HCT116 (cell line): ENCODE measurements at regions not wholly inside any gene's neighbourhood (a gene's known extent, or its start where the extent isn't known, plus 50 kb on each side); places are given as distances from the start of the nearest gene placed in this dataset.

Experiments
- ATAC-seq: fragments of 200-7000 bp; cut with Tn5 transposase; 2 replicates; pipeline ENCODE4 v1.9.1; 2020; ENCODE audit warnings: mild to moderate bottlenecking, moderate library complexity
- BruUV-seq: library from RNA; stranded (reverse); fragments of 400-500 nt; replicated peaks from 2 replicates; lab custom pipeline; 2021; lab: Mats Ljungman, UMichigan
- CTCF ChIA-PET: fragments of 300-600 bp; sonication (Branson Sonifier 250); formaldehyde crosslinking; loops from one replicate; lab custom pipeline; 2021; ENCODE audit warnings: antibody characterized with exemption; lab: Charles Lee
- POLR2A ChIA-PET: fragments of 300-600, 350-600 bp; sonication (Branson Sonifier 250); formaldehyde crosslinking; loops from one replicate; lab custom pipeline; 2021; ENCODE audit warnings: antibody characterized with exemption; lab: Charles Lee
- RAD21 ChIA-PET, 2 experiments: fragments of 300-600 bp; sonication (Branson Sonifier 250); formaldehyde crosslinking; loops; one replicate each; lab custom pipeline; 2023; ENCODE audit warnings: low total read pairs in 2 of 2; ENCODE audit not compliant: uncharacterized antibody in 2 of 2, unreplicated experiment in 2 of 2, low non-redundant PET in 1 of 2; lab: Charles Lee
- DNase-seq: peaks from one replicate; pipeline ENCODE4 v3.0.0-alpha.2; 2010; ENCODE audit warnings: low read depth, low spot score
- H2AFZ ChIP-seq: fragments of 200-600 bp; shearing (Covaris generic), sonication (generic); 2 replicates; pipeline ENCODE4 v1.6.1; 2017; ENCODE audit warnings: low read depth, mixed run types, mixed read lengths, antibody characterized with exemption, low read length; ENCODE audit not compliant: poor library complexity, severe bottlenecking
- H3K27ac ChIP-seq: 2 replicates; pipeline ENCODE4 v1.5.1; 2012; ENCODE audit warnings: low read depth, low read length
- H3K27me3 ChIP-seq: fragments of 200-600 bp; sonication (generic); 2 replicates; pipeline ENCODE4 v1.6.1; 2016; ENCODE audit warnings: mixed run types, low read length, mixed read lengths; ENCODE audit not compliant: insufficient read depth
- H3K36me3 ChIP-seq, 2 experiments: fragments of 200-500 bp in 1 of 2; fragments of 200-600 bp in 1 of 2; sonication (Bioruptor generic) in 1 of 2; sonication (generic) in 1 of 2; 2 replicates each; pipeline versions ENCODE4 v1.5.1 to v1.6.1; 2014 to 2016; ENCODE audit warnings: low read length in 2 of 2, inconsistent platforms in 1 of 2, mixed read lengths in 1 of 2, mixed run types in 1 of 2; ENCODE audit not compliant: insufficient read depth in 2 of 2, control insufficient read depth in 1 of 2
- H3K4me1 ChIP-seq, 2 experiments: fragments of 200-600 bp in 1 of 2; sonication (generic) in 1 of 2; 2 replicates each; pipeline versions ENCODE4 v1.5.1 to v1.6.1; 2012 to 2017; ENCODE audit warnings: low read length in 2 of 2, inconsistent platforms in 1 of 2, mild to moderate bottlenecking in 1 of 2, mixed read lengths in 1 of 2, mixed run types in 1 of 2, moderate library complexity in 1 of 2; ENCODE audit not compliant: insufficient read depth in 2 of 2, control insufficient read depth in 1 of 2
- H3K4me2 ChIP-seq: fragments of 200-600 bp; sonication (generic); 2 replicates; pipeline ENCODE4 v1.6.1; 2017; ENCODE audit warnings: mixed run types, low read length, mixed read lengths
- H3K4me3 ChIP-seq, 2 experiments: fragments of 200-600 bp in 1 of 2; sonication (generic) in 1 of 2; replicated peaks in 1 of 2; 2 replicates each; pipeline ENCODE4 v1.5.1; 2011 to 2016; ENCODE audit warnings: low read length in 2 of 2, control low read depth in 1 of 2, low read depth in 1 of 2, mild to moderate bottlenecking in 1 of 2, mixed read lengths in 1 of 2, mixed run types in 1 of 2
- H3K79me2 ChIP-seq: fragments of 200-600 bp; sonication (generic); 2 replicates; pipeline ENCODE4 v1.6.1; 2017; ENCODE audit warnings: mild to moderate bottlenecking, mixed run types, low read length, moderate library complexity, mixed read lengths; ENCODE audit not compliant: insufficient read depth
- H3K9ac ChIP-seq: fragments of 200-600 bp; sonication (generic); 2 replicates; pipeline ENCODE4 v1.6.1; 2016; ENCODE audit warnings: low read length, mixed read lengths
- H3K9me2 ChIP-seq: fragments of 200-600 bp; sonication (generic), shearing (Covaris generic); 2 replicates; pipeline ENCODE4 v1.6.1; 2017; ENCODE audit warnings: mixed run types, mild to moderate bottlenecking, moderate library complexity; ENCODE audit not compliant: insufficient read depth
- H3K9me3 ChIP-seq, 2 experiments: fragments of 200-500 bp in 1 of 2; fragments of 200-600 bp in 1 of 2; sonication (Bioruptor generic) in 1 of 2; sonication (generic) in 1 of 2; 2 replicates each; pipeline ENCODE4 v1.6.1; 2014 to 2017; ENCODE audit warnings: low read length in 2 of 2, mixed read lengths in 2 of 2, inconsistent platforms in 1 of 2, low read depth in 1 of 2, mild to moderate bottlenecking in 1 of 2, mixed run types in 1 of 2, moderate library complexity in 1 of 2; ENCODE audit not compliant: control insufficient read depth in 1 of 2, insufficient read depth in 1 of 2
- H4K20me1 ChIP-seq: fragments of 200-600 bp; sonication (generic), shearing (Covaris generic); 2 replicates; pipeline ENCODE4 v1.6.1; 2017; ENCODE audit warnings: mixed run types, mild to moderate bottlenecking, moderate library complexity; ENCODE audit not compliant: insufficient read depth
- CBX3 ChIP-seq: IDR thresholded peaks from 2 replicates; pipeline ENCODE4 v1.6.1; 2012; ENCODE audit warnings: low read depth
- CEBPB ChIP-seq: IDR thresholded peaks from 2 replicates; pipeline ENCODE4 v1.6.1; 2012; ENCODE audit warnings: low read depth
- EGR1 ChIP-seq: IDR thresholded peaks from 2 replicates; pipeline ENCODE4 v1.6.1; 2012; ENCODE audit warnings: low read depth
- ELF1 ChIP-seq: IDR thresholded peaks from 2 replicates; pipeline ENCODE4 v1.6.1; 2012; ENCODE audit warnings: low read depth, borderline replicate concordance
- EZH2 ChIP-seq: fragments of 200-600 bp; sonication (generic); IDR thresholded peaks from 2 replicates; pipeline ENCODE4 v1.6.1; 2017; ENCODE audit warnings: antibody characterized with exemption, mixed run types
- EZH2phosphoT487 ChIP-seq: fragments of 200-600 bp; IDR thresholded peaks from 2 replicates; pipeline ENCODE4 v1.6.1; 2018; ENCODE audit warnings: antibody characterized with exemption, borderline replicate concordance
- FOSL1 ChIP-seq: IDR thresholded peaks from 2 replicates; pipeline ENCODE4 v1.6.1; 2012; ENCODE audit warnings: low read depth
- POLR2A ChIP-seq: IDR thresholded peaks from 2 replicates; pipeline ENCODE4 v1.7.0; 2011; ENCODE audit warnings: borderline replicate concordance; ENCODE audit not compliant: insufficient read depth, insufficient read length; ENCODE audit errors: extremely low read depth
- RAD21 ChIP-seq: IDR thresholded peaks from 2 replicates; pipeline ENCODE4 v1.6.1; 2012; ENCODE audit warnings: low read depth, mild to moderate bottlenecking
- SIN3A ChIP-seq: IDR thresholded peaks from 2 replicates; pipeline ENCODE4 v1.6.1; 2012; ENCODE audit warnings: low read depth
- SP1 ChIP-seq: IDR thresholded peaks from 2 replicates; pipeline ENCODE4 v1.6.1; 2012; ENCODE audit warnings: low read depth
- SRF ChIP-seq: IDR thresholded peaks from 2 replicates; pipeline ENCODE4 v1.6.1; 2012; ENCODE audit warnings: low read depth
- ZFX ChIP-seq: fragments of 450-650 bp; IDR thresholded peaks from 2 replicates; pipeline ENCODE4 v1.6.1; 2017
- ZNF274 ChIP-seq: fragments of 200-500 bp; sonication (Bioruptor generic); IDR thresholded peaks from 2 replicates; pipeline ENCODE4 v1.6.1; 2014; ENCODE audit warnings: mild to moderate bottlenecking, low read depth, low read length, inconsistent platforms
- intact Hi-C: fragments of 100-400 bp; cut with micrococcal nuclease; formaldehyde crosslinking; loops from 2 replicates; pipeline ENCODE4 v1.10.0; 2022
- TF ChIP-seq, protein P1 (sequence below): IDR thresholded peaks from 2 replicates; pipeline ENCODE4 v1.6.1; 2012
- TF ChIP-seq, protein P2 (sequence below): IDR thresholded peaks from 2 replicates; pipeline ENCODE4 v1.6.1; 2011; ENCODE audit warnings: mild to moderate bottlenecking, low read length, moderate library complexity; ENCODE audit not compliant: insufficient replicate concordance; ENCODE audit errors: extremely low read depth
- TF ChIP-seq, protein P3 (sequence below): IDR thresholded peaks from 2 replicates; pipeline ENCODE4 v1.6.1; 2012; ENCODE audit warnings: low read depth
- TF ChIP-seq, protein P4 (sequence below): IDR thresholded peaks from 2 replicates; pipeline ENCODE4 v1.6.1; 2012

DNA sequence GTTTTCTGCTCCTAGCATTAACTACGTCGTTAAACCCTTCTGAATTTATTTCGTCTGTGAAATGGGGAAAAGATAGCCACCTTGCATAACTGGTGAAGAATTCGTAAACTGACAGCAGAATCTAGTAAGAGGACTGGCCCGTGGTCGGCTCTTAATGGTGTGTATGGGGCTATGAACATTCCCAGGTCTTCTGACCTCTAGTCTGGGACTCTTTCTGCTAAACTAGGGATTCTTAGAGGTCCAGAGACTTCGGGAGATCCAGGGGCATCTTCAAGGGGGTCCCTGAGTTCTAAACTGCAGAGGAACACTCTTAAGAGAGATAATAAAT, 231.1 kb upstream of the SERP2 start:
- H3K27me3 ChIP-seq, result no peaks in the 10 kb centered on the region
- H3K4me2 ChIP-seq, result peak overlapping the region; percentile 84
- ChIA-PET RAD21 (interaction anchor here in 1 of 2 experiments (0.5 kb wide), 1 partner anchor 293 kb away, joined by 11 read pairs; no protein-coding TSS in a partner anchor), CTCF (no interaction called here), POLR2A (interaction anchor here (1.0 kb wide), 1 partner anchor 293 kb away, joined by 6 read pairs; no protein-coding TSS in a partner anchor)
- no peaks in the 10 kb centered on the region for H3K36me3 ChIP-seq
- ATAC-seq, result 0 out of 2 replicates have a peak, but pooled peaks have one; percentile 1
- H4K20me1 ChIP-seq, result no peaks in the 10 kb centered on the region
- H3K9me3 ChIP-seq, result no peaks in the 10 kb centered on the region
- TF ChIP-seq ZNF274 (no peak), ZFX (no peak), RAD21 (no peak), FOSL1 (no peak), SP1 (no peak), CBX3 (no peak), SRF (no peak), CEBPB (no peak), EGR1 (no peak), SIN3A (no peak; the same call in none of the 2 replicates), EZH2 (no peak), EZH2phosphoT487 (no peak), ELF1 (no peak), POLR2A (no peak)
- TF ChIP-seq, protein P1, sequence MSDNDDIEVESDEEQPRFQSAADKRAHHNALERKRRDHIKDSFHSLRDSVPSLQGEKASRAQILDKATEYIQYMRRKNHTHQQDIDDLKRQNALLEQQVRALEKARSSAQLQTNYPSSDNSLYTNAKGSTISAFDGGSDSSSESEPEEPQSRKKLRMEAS, result no peak
- TF ChIP-seq, protein P2, sequence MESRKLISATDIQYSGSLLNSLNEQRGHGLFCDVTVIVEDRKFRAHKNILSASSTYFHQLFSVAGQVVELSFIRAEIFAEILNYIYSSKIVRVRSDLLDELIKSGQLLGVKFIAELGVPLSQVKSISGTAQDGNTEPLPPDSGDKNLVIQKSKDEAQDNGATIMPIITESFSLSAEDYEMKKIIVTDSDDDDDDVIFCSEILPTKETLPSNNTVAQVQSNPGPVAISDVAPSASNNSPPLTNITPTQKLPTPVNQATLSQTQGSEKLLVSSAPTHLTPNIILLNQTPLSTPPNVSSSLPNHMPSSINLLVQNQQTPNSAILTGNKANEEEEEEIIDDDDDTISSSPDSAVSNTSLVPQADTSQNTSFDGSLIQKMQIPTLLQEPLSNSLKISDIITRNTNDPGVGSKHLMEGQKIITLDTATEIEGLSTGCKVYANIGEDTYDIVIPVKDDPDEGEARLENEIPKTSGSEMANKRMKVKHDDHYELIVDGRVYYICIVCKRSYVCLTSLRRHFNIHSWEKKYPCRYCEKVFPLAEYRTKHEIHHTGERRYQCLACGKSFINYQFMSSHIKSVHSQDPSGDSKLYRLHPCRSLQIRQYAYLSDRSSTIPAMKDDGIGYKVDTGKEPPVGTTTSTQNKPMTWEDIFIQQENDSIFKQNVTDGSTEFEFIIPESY, result no peak
- TF ChIP-seq, protein P3, sequence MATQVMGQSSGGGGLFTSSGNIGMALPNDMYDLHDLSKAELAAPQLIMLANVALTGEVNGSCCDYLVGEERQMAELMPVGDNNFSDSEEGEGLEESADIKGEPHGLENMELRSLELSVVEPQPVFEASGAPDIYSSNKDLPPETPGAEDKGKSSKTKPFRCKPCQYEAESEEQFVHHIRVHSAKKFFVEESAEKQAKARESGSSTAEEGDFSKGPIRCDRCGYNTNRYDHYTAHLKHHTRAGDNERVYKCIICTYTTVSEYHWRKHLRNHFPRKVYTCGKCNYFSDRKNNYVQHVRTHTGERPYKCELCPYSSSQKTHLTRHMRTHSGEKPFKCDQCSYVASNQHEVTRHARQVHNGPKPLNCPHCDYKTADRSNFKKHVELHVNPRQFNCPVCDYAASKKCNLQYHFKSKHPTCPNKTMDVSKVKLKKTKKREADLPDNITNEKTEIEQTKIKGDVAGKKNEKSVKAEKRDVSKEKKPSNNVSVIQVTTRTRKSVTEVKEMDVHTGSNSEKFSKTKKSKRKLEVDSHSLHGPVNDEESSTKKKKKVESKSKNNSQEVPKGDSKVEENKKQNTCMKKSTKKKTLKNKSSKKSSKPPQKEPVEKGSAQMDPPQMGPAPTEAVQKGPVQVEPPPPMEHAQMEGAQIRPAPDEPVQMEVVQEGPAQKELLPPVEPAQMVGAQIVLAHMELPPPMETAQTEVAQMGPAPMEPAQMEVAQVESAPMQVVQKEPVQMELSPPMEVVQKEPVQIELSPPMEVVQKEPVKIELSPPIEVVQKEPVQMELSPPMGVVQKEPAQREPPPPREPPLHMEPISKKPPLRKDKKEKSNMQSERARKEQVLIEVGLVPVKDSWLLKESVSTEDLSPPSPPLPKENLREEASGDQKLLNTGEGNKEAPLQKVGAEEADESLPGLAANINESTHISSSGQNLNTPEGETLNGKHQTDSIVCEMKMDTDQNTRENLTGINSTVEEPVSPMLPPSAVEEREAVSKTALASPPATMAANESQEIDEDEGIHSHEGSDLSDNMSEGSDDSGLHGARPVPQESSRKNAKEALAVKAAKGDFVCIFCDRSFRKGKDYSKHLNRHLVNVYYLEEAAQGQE, result no peak
- TF ChIP-seq, protein P4, sequence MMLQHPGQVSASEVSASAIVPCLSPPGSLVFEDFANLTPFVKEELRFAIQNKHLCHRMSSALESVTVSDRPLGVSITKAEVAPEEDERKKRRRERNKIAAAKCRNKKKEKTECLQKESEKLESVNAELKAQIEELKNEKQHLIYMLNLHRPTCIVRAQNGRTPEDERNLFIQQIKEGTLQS, result no peak
- peak overlapping the region; percentile 63 for H3K9ac ChIP-seq
- TSS peak; percentile 93 for BruUV-seq
- H3K79me2 ChIP-seq, result no peaks in the 10 kb centered on the region
- intact Hi-C loops, result loop anchor here (1.0 to 5.0 kb wide), 3 partner anchors 90 to 293 kb away; no protein-coding TSS in a partner anchor
- peaks cover 18 to 30% of the 10 kb centered on the region in 2 experiments for H3K4me1 ChIP-seq
- peak overlapping the region; percentile 31 for H3K27ac ChIP-seq
- no peak for DNase-seq
- H3K4me3 ChIP-seq, result peak overlapping the region; percentile 43 to 58
- no peaks in the 10 kb centered on the region for H3K9me2 ChIP-seq
- H2AFZ ChIP-seq, result peak overlapping the region; percentile 69
